Liver (tissue), 8 donors: ENCODE measurements at regions not wholly inside any gene's neighbourhood (a gene's known extent, or its start where the extent isn't known, plus 50 kb on each side); places are given as distances from the start of the nearest gene placed in this dataset.

Experiments used
- DNase-seq: peaks from one replicate; pipeline ENCODE4 v3.0.0-alpha.2; 2017; ENCODE audit warnings: low spot score
- H3K27ac ChIP-seq, 2 donors: one replicate each; pipeline ENCODE4 v1.7.0; 2013; ENCODE audit warnings: inconsistent platforms in 2 of 2, low read length in 2 of 2, control low read depth in 1 of 2, low read depth in 1 of 2, mild to moderate bottlenecking in 1 of 2
- H3K27me3 ChIP-seq, 4 donors: one replicate each; pipeline versions ENCODE4 v1.6.1 to v1.7.0; 2013; ENCODE audit warnings: low read length in 3 of 4, inconsistent platforms in 1 of 4, mild to moderate bottlenecking in 1 of 4, moderate library complexity in 1 of 4; ENCODE audit not compliant: control insufficient read depth in 4 of 4, insufficient read depth in 4 of 4
- H3K36me3 ChIP-seq, 4 donors: one replicate each; pipeline versions ENCODE4 v1.6.1 to v1.7.0; 2013; ENCODE audit warnings: low read length in 3 of 4, mild to moderate bottlenecking in 3 of 4, low read depth in 1 of 4, moderate library complexity in 1 of 4; ENCODE audit not compliant: control insufficient read depth in 4 of 4, insufficient read depth in 3 of 4
- H3K4me1 ChIP-seq, 4 donors: one replicate each; pipeline versions ENCODE4 v1.6.1 to v1.7.0; 2013; ENCODE audit warnings: low read length in 3 of 4, mild to moderate bottlenecking in 3 of 4, moderate library complexity in 1 of 4; ENCODE audit not compliant: control insufficient read depth in 4 of 4, insufficient read depth in 4 of 4
- H3K4me3 ChIP-seq, 3 donors: one replicate each; pipeline versions ENCODE4 v1.6.1 to v1.7.0; 2013; ENCODE audit warnings: low read length in 3 of 3, control low read depth in 1 of 3, low read depth in 1 of 3, mild to moderate bottlenecking in 1 of 3
- H3K9ac ChIP-seq, 2 donors: one replicate each; pipeline ENCODE4 v1.7.0; 2013; ENCODE audit warnings: low read length in 2 of 2, mild to moderate bottlenecking in 2 of 2, moderate library complexity in 2 of 2, control low read depth in 1 of 2, low read depth in 1 of 2
- H3K9me3 ChIP-seq, 4 donors: one replicate each; pipeline versions ENCODE4 v1.6.1 to v1.7.0; 2013; ENCODE audit warnings: low read length in 3 of 4; ENCODE audit not compliant: control insufficient read depth in 4 of 4
- CTCF ChIP-seq: fragments of 150-350 bp; IDR thresholded peaks from 2 replicates; pipeline ENCODE4 v1.5.1; 2017; ENCODE audit warnings: improper control_type of control experiment, low read depth, low read length; ENCODE audit not compliant: missing input control
- FOXA1 ChIP-seq: IDR thresholded peaks from 2 replicates; pipeline ENCODE4 v1.6.1; 2016; ENCODE audit warnings: antibody characterized with exemption
- FOXA2 ChIP-seq: IDR thresholded peaks from 2 replicates; pipeline ENCODE4 v1.6.1; 2016; ENCODE audit warnings: antibody characterized with exemption
- GABPA ChIP-seq, 2 donors: IDR thresholded peaks in 1 of 2; conservative IDR thresholded peaks in 1 of 2; 2 replicates each; pipeline ENCODE4 v1.6.1; 2016; ENCODE audit warnings: antibody characterized with exemption in 2 of 2, mild to moderate bottlenecking in 1 of 2, moderate library complexity in 1 of 2
- HNF4A ChIP-seq, 2 donors: conservative IDR thresholded peaks; 2 replicates each; pipeline ENCODE4 v1.6.1; 2016; ENCODE audit warnings: antibody characterized with exemption in 2 of 2, mild to moderate bottlenecking in 2 of 2
- HNF4G ChIP-seq: IDR thresholded peaks from 2 replicates; pipeline ENCODE4 v1.6.1; 2016; ENCODE audit warnings: antibody characterized with exemption
- RAD21 ChIP-seq, 2 donors: IDR thresholded peaks; 2 replicates each; pipeline ENCODE4 v1.6.1; 2016; ENCODE audit warnings: antibody characterized with exemption in 2 of 2, mild to moderate bottlenecking in 2 of 2
- REST ChIP-seq: IDR thresholded peaks from 2 replicates; pipeline ENCODE4 v1.6.1; 2016; ENCODE audit warnings: antibody characterized with exemption, mild to moderate bottlenecking
- RXRA ChIP-seq, 2 donors: IDR thresholded peaks; 2 replicates each; pipeline ENCODE4 v1.6.1; 2017 to 2018; ENCODE audit warnings: antibody characterized with exemption in 2 of 2, mild to moderate bottlenecking in 1 of 2
- TAF1 ChIP-seq: conservative IDR thresholded peaks from 2 replicates; pipeline ENCODE4 v1.6.1; 2016; ENCODE audit warnings: antibody characterized with exemption, mild to moderate bottlenecking
- YY1 ChIP-seq: IDR thresholded peaks from 2 replicates; pipeline ENCODE4 v1.6.1; 2016; ENCODE audit warnings: antibody characterized with exemption, mild to moderate bottlenecking
- ZBTB33 ChIP-seq: IDR thresholded peaks from 2 replicates; pipeline ENCODE4 v1.6.1; 2016; ENCODE audit warnings: antibody characterized with exemption
- WGBS: extraction: QIAGEN DNeasy Blood & Tissue Kit; methylation state at CpG from one replicate; pipeline ENCODE4 v1.1.7; 2013; 5-methylcytosine and 5-hydroxymethylcytosine counted together
- TF ChIP-seq, protein P1 (sequence below): IDR thresholded peaks from 2 replicates; pipeline ENCODE4 v1.6.1; 2016; ENCODE audit warnings: antibody characterized with exemption
- donor health status: healthy.
- donor health status: healthy.
- donor health status: healthy.
- donor health status: healthy.
- donor health status: healthy.

- Histone ChIP-seq H3K4me3 (no peak overlapping the region), H3K27me3 (peaks cover 0 to 2% (median 0%) of the 10 kb centered on the region in 4 donors), H3K36me3 (no peaks in the 10 kb centered on the region), H3K27ac (no peak overlapping the region), H3K9ac (no peak overlapping the region), H3K9me3 (no peaks in the 10 kb centered on the region), H3K4me1 (no peaks in the 10 kb centered on the region)
- 49% methylated on average over 3 of the region's 3 CpGs for WGBS
- DNase-seq, result no peak
- TF ChIP-seq REST (no peak), RAD21 (IDR thresholded peaks at IDR 0.05) (no peak), TAF1 (no peak), HNF4A (conservative IDR thresholded peaks at IDR 0.05) (no peak), CTCF (no peak), GABPA (IDR thresholded peaks at IDR 0.05 in 1 of 2, conservative IDR thresholded peaks at IDR 0.05 in 1 of 2) (no peak), FOXA2 (no peak), HNF4G (no peak), FOXA1 (no peak)
- TF ChIP-seq, protein P1, sequence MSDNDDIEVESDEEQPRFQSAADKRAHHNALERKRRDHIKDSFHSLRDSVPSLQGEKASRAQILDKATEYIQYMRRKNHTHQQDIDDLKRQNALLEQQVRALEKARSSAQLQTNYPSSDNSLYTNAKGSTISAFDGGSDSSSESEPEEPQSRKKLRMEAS, result no peak
These were observed 90.2 kb downstream of the TMEM215 start for GRCh38 chr9:32873553-32873952.

DNA sequence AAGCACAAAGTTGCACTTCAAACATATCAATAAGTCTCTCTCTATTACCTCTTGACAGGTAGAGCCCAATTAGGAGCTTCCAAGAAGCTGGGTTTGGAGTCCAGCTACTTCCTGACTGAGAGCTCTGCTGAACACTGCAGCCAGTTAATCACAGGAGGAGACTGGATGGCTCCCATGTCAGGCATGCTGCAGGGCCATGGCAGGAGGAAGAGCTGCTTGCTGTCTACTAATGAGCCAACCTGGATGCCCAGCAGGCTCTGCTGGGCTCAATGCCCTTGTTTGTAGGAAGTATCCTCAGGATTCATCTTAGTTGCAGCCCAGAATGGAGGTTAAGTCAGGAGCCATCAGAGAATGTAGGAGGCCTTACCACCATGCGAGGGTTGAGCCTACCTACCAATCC lies 91.9 kb downstream of the TMEM215 start:
- no peak for DNase-seq
- WGBS, result 95% methylated on average over 1 of the region's 1 CpG
- Histone ChIP-seq H3K36me3 (no peaks in the 10 kb centered on the region), H3K27me3 (no peaks in the 10 kb centered on the region), H3K9ac (no peak overlapping the region), H3K9me3 (no peaks in the 10 kb centered on the region), H3K4me1 (no peaks in the 10 kb centered on the region), H3K27ac (no peak overlapping the region), H3K4me3 (no peak overlapping the region)
- TF ChIP-seq HNF4G (no peak), RXRA (IDR thresholded peaks at IDR 0.05) (no peak), REST (no peak), ZBTB33 (no peak), GABPA (IDR thresholded peaks at IDR 0.05 in 1 of 2, conservative IDR thresholded peaks at IDR 0.05 in 1 of 2) (no peak), YY1 (no peak)
